Keratinocyte (primary cell): ENCODE measurements at regions not wholly inside any gene's neighbourhood (a gene's known extent, or its start where the extent isn't known, plus 50 kb on each side); places are given as distances from the start of the nearest gene placed in this dataset.

Experiments
- DNase-seq: peaks from one replicate; pipeline ENCODE4 v3.0.0-alpha.2; 2011; ENCODE audit warnings: low read depth, missing footprints, low spot score
- FAIRE-seq: peaks from 2 replicates; lab custom pipeline; 2011; peaks lifted over from hg19 to GRCh38; lab: Jason Lieb, UNC
- H2AFZ ChIP-seq: 2 replicates; pipeline ENCODE4 v1.6.0; 2012; ENCODE audit warnings: low read length, control low read depth, inconsistent platforms; ENCODE audit not compliant: control insufficient read depth
- H3K27ac ChIP-seq: 2 replicates; pipeline ENCODE4 v1.5.1; 2011; ENCODE audit warnings: low read length; ENCODE audit not compliant: control insufficient read depth, insufficient read depth
- H3K27me3 ChIP-seq: 3 replicates; pipeline ENCODE4 v1.6.0; 2011; ENCODE audit warnings: low read length; ENCODE audit not compliant: control insufficient read depth, insufficient read depth; ENCODE audit errors: extremely low read depth
- H3K36me3 ChIP-seq, 2 experiments: 2 replicates in 1 of 2; 3 replicates in 1 of 2; pipeline ENCODE4 v1.5.1; 2011; ENCODE audit warnings: low read length in 2 of 2, mild to moderate bottlenecking in 1 of 2; ENCODE audit not compliant: control insufficient read depth in 2 of 2, insufficient read depth in 2 of 2; ENCODE audit errors: extremely low read depth in 1 of 2
- H3K4me1 ChIP-seq: 3 replicates; pipeline ENCODE4 v1.5.1; 2011; ENCODE audit warnings: low read length; ENCODE audit not compliant: control insufficient read depth, insufficient read depth; ENCODE audit errors: extremely low read depth
- H3K4me2 ChIP-seq: 3 replicates; pipeline ENCODE4 v1.6.0; 2011; ENCODE audit warnings: low read depth, low read length; ENCODE audit not compliant: control insufficient read depth, insufficient read depth; ENCODE audit errors: extremely low read depth
- H3K4me3 ChIP-seq, 3 experiments: fragments of 200-600 bp in 1 of 3; sonication (generic) in 1 of 3; 2 replicates in 2 of 3; 3 replicates in 1 of 3; pipeline ENCODE4 v1.5.1; 2011 to 2016; ENCODE audit warnings: low read length in 3 of 3, mild to moderate bottlenecking in 3 of 3, control low read depth in 2 of 3, inconsistent platforms in 1 of 3, low read depth in 1 of 3, mixed read lengths in 1 of 3, mixed run types in 1 of 3, moderate library complexity in 1 of 3; ENCODE audit not compliant: control insufficient read depth in 2 of 3, insufficient read depth in 2 of 3; ENCODE audit errors: extremely low read depth in 1 of 3
- H3K79me2 ChIP-seq: 2 replicates; pipeline ENCODE4 v1.6.0; 2012; ENCODE audit warnings: low read length; ENCODE audit not compliant: control insufficient read depth, insufficient read depth
- H3K9ac ChIP-seq: 3 replicates; pipeline ENCODE4 v1.6.0; 2011; ENCODE audit warnings: low read length; ENCODE audit not compliant: control insufficient read depth, insufficient read depth; ENCODE audit errors: extremely low read depth
- H3K9me1 ChIP-seq: 3 replicates; pipeline ENCODE4 v1.6.0; 2011; ENCODE audit warnings: low read length; ENCODE audit not compliant: control insufficient read depth, insufficient read depth; ENCODE audit errors: extremely low read depth
- H3K9me3 ChIP-seq: 2 replicates; pipeline ENCODE4 v1.5.1; 2012; ENCODE audit warnings: low read depth, low read length; ENCODE audit not compliant: control insufficient read depth
- H4K20me1 ChIP-seq: 3 replicates; pipeline ENCODE4 v1.6.0; 2011; ENCODE audit warnings: low read length; ENCODE audit not compliant: control insufficient read depth, insufficient read depth; ENCODE audit errors: extremely low read depth
- CTCF ChIP-seq, 3 experiments: IDR thresholded peaks in 1 of 3; conservative IDR thresholded peaks in 1 of 3; optimal IDR thresholded peaks in 1 of 3; 2 replicates in 2 of 3; 3 replicates in 1 of 3; pipeline versions ENCODE3 to v1.5.1; 2011; ENCODE audit warnings: low read length in 3 of 3, mild to moderate bottlenecking in 3 of 3, moderate library complexity in 2 of 3, control low read depth in 1 of 3, inconsistent platforms in 1 of 3; ENCODE audit not compliant: insufficient read depth in 2 of 3; ENCODE audit errors: extremely low read depth in 1 of 3
- EZH2 ChIP-seq: IDR thresholded peaks from one replicate; pipeline ENCODE4 v1.6.1; 2012; ENCODE audit warnings: inconsistent platforms, mild to moderate bottlenecking, low read length, moderate library complexity
- dilution Hi-C: fragments of 300-500 bp; cut with MboI; formaldehyde crosslinking; loops from one replicate; pipeline ENCODE4 v1.7.0; 2020; ENCODE audit warnings: low sequenced_read_pairs; ENCODE audit not compliant: extremely low pct_ligation_motif_present

- Histone ChIP-seq H3K9me1 (no peaks in the 10 kb centered on the region), H3K4me2 (no peak overlapping the region), H3K4me1 (no peaks in the 10 kb centered on the region), H3K79me2 (no peaks in the 10 kb centered on the region), H3K9ac (no peak overlapping the region), H4K20me1 (no peaks in the 10 kb centered on the region), H3K27ac (no peak overlapping the region), H3K36me3 (no peaks in the 10 kb centered on the region), H2AFZ (no peak overlapping the region), H3K27me3 (no peaks in the 10 kb centered on the region), H3K9me3 (no peaks in the 10 kb centered on the region), H3K4me3 (no peak overlapping the region)
- FAIRE-seq (no peak), DNase-seq (no peak)
- TF ChIP-seq EZH2: no peak
- no peak for TF ChIP-seq CTCF (optimal IDR thresholded peaks at IDR 0.05 in 1 of 3, IDR thresholded peaks at IDR 0.05 in 1 of 3, conservative IDR thresholded peaks at IDR 0.05 in 1 of 3; ENCODE audit: extremely low read depth in 1 of 3, insufficient read depth in 2 of 3, low read length in 3 of 3)
- dilution Hi-C loops: no loop called here
Observed at GRCh38 chr6:80690551-80691131, 584.2 kb downstream of the BCKDHB start.

DNA sequence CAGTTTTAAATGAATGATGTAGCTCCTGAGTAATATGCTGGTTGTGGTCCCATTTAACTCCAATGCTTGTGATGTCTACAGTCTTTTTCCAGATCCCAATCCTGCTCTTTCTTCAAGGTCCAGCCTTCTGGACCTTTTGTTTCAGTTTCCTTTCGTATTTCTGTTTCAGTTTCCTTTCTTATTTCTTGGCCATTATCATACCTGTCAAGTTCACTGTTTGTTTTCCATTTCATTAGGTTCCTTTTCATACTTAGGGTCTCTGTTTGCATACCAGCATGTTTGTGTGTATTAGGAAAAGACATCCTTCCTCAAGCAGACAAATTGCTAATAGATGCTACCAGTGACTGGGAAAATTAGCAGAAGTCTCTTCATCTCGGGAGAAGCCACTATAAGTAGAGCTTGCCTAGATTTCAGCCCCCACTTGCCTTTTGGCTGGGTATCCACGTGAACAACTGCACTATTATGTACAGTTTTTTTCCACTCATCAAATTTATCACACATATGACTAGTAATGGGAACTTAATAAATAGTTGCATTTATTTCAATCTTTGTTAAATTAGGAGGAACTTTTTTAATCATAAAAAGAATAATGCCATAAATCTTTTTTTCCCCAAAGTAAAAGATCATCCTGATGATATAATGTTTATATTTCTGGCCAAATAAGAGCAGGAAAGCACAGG is 583.4 kb downstream of the BCKDHB start:
- H3K9ac ChIP-seq: no peak overlapping the region
- no peak for FAIRE-seq
- DNase-seq: no peak
- H3K9me1 ChIP-seq: no peaks in the 10 kb centered on the region
- dilution Hi-C loops: no loop called here
- H3K27me3 ChIP-seq: no peaks in the 10 kb centered on the region
- no peaks in the 10 kb centered on the region for H3K36me3 ChIP-seq
- no peak for TF ChIP-seq EZH2
- no peak for TF ChIP-seq CTCF (optimal IDR thresholded peaks at IDR 0.05 in 1 of 3, IDR thresholded peaks at IDR 0.05 in 1 of 3, conservative IDR thresholded peaks at IDR 0.05 in 1 of 3; ENCODE audit: extremely low read depth in 1 of 3, insufficient read depth in 2 of 3, low read length in 3 of 3)
- no peaks in the 10 kb centered on the region for H3K4me1 ChIP-seq
- H3K79me2 ChIP-seq: no peaks in the 10 kb centered on the region
- H4K20me1 ChIP-seq: no peaks in the 10 kb centered on the region
- no peaks in the 10 kb centered on the region for H3K9me3 ChIP-seq
- no peak overlapping the region for H3K27ac ChIP-seq
- H3K4me3 ChIP-seq: no peak overlapping the region
- no peak overlapping the region for H3K4me2 ChIP-seq
- H2AFZ ChIP-seq: peak overlapping the region; percentile 2
